GM18508 (cell line): ENCODE measurements at regions not wholly inside any gene's neighbourhood (a gene's known extent, or its start where the extent isn't known, plus 50 kb on each side); places are given as distances from the start of the nearest gene placed in this dataset.
A peak's percentile ranks its signal among the peaks of the same experiment; 100 is the strongest.
"Not testable (repeated sequence)": the region's sequence is repeated elsewhere in the genome, so short reads cannot be mapped to it uniquely, and the experiment has no call there.

Experiments
- ATAC-seq: cut with Tn5 transposase; IDR thresholded peaks from one replicate; pipeline ENCODE4 v1.9.1; 2021; ENCODE audit warnings: moderate number of reproducible peaks; ENCODE audit not compliant: insufficient read depth, unreplicated experiment

GRCh38 chr6:167208819-167209576, 51.2 kb upstream of the GPR31 start:
- ATAC-seq = no peak

GRCh38 chr6:167209577-167209975, 51.8 kb upstream of the GPR31 start:
- ATAC-seq = no peak

DNA sequence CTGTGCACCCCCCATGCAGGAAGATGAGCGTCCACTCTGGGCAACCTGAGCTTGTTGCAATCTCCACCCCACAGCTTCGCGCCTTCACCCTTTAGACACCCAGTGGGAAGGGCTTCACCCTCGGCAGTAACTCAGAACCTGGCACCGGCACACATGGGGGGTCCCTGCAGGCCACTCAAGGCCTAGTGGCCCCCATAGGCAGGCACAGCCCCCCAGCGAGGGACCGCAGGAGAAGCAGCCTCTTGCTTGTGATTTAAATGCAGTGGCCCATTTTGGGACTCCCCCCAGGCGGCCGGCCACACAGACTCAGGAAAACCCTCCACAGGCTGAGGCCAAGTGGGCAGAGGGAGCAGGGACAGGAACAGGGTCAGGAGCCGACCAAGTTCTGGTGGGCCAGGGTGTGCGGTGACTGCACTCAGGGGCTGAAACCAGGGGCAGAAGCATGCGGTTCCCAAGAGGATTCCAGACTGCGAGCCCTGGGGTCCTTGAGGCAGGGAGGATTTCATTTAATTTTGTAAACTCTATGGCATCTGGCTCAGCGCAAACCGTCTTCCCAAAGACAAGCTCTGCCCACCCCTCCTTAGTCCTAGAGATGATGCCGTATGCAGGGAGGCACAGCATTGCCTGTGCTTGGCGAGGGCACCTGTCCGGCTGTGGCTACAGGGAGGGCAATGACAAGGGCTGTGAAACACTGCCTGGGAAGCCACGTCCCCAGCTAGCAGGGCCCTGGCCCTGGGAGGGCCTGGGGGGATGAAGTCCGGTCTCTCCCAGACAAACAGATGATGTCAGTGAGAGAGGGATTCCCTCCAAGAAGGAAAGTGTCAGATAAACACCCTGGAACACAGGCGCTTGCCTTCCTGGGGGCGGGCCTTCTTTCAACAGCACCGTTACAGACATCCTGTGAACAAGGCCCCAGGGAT, 52.9 kb upstream of the GPR31 start:
- no peak for ATAC-seq

DNA sequence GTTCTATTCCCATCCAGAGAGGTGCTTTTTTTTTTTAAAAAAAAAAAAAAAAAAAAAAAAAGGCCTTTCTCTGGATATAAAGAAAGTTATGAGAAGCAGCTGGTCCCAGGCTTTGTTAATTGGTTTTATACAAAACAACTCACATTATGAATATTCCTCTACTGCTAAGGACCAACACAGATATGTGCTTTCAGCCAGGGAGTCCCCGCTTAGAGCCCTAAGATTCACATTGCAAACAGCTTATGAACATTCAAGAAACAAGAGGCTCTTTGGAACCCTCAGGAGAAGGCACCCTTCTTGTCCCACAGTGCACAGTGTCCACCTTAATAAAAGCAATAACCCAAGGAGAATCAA, 53.5 kb upstream of the GPR31 start:
- ATAC-seq = no peak

GRCh38 chr6:167211881-167212712, 54.3 kb upstream of the GPR31 start:
- no peak for ATAC-seq

DNA sequence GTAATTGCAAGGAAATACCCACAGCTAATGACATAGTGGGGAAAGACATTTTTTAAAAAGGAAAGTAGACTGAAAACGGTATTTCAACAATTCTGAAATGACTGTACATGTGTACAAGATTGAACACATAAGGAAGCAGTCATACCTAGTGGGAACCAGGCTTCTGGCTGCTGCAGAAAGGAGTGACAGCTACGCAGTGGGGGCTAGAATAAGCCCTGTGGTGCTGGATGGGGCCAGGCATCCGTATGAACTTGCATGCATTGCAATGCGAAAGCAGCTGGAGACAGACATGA, 54.9 kb upstream of the GPR31 start:
- peak; percentile 71 for ATAC-seq

DNA sequence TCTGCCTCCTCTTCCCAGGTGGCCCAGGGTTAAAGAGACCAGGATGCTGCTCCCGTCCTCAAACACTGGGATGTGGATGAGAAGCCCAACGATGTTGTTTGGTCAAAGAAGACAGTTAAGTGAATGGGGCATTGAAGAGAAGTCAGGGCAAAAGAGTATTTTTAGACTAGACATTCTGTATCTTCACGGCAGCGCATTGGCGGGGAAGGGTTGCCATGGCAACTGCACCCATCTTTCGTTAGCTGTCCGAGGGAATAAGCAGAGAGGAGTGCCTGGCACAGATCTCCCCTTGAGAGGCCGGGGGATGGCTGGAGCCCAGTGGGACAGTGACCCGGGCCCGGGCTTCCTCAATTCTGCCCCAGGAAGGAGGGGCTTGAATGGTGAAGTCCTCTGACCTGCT, 56.4 kb upstream of the GPR31 start:
- no peak for ATAC-seq

DNA sequence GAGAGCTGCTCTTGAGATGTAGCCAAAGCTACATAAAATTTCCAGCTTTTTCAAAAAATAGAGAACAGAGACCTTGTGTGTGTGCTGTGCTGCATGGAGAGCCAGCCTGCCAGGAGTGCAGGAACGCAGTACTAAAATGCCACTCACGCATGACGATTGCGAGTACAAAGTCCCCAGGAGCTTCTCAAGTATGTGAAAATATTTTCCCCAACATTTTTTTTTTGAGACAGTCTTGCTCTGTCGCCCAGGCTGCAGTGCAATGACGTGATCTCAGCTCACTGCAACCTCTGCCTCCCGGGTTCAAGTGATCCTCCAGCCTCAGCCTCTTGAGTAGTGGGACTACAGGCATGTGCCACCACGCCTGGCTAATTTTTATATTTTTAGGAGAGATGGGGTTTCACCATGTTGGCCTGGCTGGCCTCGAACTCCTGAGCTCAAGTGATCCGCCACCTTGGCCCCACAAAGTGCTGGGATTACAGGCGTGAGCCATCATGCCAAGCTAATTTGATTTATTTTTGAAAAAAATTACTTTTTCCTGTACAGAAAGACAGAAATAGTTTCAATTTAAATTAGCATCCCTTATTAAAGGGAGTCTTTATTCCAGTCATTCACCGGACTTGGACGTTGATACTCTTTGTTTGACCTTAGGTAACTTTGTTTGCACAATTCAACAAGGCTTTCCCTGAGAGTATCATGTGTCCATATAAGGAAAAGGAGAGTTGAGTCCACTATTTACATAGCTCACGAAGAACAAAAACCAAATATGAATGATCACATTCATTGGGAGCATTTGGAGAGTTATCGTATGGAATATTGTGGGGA, 57.9 kb upstream of the GPR31 start:
- ATAC-seq = not testable (repeated sequence)

- ATAC-seq = not testable (repeated sequence)
Observed at GRCh38 chr6:167216390-167217050, 58.7 kb upstream of the GPR31 start.

DNA sequence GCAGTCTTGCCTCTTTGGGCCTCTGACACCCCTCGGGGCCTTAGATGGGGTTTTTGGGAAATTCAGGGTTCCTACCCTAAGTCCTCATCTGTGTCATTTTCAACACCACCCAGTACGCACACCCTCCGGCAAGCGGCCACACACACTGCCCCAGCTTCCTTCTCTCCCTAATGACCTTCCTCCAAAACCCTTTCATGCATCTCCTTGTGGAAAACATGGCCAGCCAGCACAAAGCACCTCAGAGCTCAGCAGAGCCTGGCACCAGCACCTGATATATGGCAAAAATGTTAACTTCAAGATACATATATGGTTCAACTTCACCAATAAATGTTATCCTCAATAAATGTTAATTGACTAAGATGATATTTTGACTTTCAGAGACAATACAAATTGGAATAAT, 59.3 kb upstream of the GPR31 start:
- ATAC-seq = not testable (repeated sequence)

- ATAC-seq = not testable (repeated sequence)
Observed at GRCh38 chr6:167217951-167218759, 60.4 kb upstream of the GPR31 start.

- ATAC-seq = not testable (repeated sequence)
Observed at GRCh38 chr6:167219079-167219478, 61.3 kb upstream of the GPR31 start.

DNA sequence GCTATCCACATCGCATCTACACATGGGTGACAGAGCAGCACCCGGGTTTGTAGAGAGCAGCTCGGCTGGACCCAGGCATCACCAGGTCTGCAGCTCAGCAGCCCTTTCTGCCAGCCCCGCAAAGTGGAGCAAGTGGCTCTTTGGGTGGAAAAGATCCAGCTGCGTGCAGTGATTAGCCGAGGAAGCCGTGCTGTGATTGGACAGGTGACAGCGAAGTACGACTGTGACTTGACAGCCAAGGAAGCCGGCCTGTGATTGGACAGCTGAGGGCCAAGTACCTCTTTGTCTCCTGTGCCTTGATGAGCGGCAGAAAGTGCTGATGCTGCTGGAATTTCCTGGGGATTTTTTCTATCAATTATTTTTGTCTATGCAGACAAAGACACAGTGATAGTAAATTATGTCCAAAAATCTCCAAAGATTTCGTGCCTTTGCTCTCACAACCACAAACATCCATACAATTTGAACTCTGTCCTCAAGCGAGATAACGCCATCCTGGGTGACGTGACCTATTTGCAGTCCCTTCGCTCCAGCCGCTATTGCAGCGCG, 62.3 kb upstream of the GPR31 start:
- ATAC-seq = no peak

DNA sequence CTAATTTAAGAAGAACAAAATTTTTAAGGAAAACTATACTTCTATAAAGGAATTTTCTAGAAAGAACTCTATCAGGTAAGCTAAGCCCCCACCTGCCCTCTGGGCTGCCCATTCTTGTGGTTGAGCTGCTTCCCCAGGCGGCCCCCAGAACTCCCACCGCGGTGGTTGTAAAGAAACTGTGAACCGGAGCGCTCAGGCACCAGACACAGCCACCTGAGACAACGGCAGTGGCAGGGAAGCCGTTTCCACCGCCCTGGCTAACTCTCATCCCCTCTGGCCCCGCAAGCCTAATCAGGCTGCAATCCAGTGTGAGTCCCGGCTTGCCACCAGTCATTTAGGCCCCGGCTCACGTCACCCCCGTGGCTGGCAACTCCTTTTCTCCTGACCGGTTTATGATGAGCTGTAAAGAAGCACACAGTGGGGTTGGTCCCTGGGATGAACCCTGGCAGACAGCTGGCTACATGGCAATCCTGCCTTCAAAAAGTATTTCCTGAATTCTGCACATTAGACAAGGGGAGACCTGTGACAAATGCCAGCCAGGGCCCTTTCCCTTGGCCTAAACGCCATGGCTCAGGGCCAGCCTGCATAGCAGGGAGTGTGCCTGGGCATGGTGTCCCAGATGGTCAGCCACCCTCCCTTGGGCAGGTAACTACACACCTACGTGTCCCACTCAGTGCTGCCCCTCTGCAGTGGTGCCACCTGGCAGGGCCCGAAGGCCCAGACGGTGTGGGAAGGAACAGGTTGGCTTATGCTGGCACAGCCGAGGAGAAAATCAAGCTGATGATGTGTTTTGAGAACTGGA, 63.8 kb upstream of the GPR31 start:
- no peak for ATAC-seq

DNA sequence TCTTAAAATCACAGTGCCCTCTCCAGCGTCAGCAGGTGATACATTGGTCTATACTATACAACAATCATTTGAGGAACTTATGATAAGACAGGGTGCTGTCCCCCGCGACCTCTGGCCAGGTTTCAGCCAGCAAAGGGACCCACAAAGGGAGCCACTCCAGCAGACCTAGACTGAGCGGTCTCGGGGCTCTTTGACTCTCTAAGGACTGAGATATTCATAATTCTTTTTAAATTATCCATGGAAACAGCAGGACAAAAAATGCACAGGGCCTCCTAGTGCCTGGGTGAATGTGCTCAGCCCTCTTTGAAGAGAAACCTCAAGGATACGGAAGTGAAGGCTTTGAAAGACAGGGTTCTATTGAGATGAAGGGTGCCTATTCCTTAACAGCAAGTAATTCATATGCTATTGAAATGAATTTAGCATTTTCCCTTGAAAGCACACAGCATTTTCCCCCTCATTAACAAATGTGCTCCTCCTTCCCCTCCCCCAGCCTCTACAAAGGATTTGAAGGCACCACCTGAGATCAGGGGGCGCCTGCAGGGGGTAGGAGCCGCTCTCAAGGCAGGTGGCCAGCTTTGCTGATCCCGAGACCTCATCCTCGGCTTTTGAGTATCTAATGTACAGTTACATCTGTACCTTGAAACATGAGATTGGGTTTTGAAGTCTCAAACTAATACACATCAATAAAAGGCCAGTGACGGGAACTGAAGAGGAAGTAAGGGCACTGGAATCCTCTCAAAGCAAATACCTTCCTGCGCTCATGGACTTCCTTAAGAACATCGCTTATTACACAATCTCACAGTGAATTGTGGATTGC, 65.3 kb upstream of the UNC93A start:
- ATAC-seq = not testable (repeated sequence)

DNA sequence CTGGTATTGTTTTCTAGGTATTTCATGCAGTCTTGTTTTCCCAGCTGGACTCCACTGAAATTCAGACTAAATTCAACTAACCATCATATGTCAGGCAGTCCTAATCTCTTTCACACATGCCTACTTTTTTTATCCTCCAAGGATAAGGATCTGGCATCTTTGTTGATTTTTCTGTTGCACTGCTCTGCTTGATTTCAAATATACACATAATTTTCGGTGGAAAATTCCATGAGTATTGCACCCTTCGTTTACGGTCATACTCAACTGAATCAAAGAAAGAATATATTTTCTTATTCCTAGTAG, 64.8 kb upstream of the UNC93A start:
- ATAC-seq = no peak

DNA sequence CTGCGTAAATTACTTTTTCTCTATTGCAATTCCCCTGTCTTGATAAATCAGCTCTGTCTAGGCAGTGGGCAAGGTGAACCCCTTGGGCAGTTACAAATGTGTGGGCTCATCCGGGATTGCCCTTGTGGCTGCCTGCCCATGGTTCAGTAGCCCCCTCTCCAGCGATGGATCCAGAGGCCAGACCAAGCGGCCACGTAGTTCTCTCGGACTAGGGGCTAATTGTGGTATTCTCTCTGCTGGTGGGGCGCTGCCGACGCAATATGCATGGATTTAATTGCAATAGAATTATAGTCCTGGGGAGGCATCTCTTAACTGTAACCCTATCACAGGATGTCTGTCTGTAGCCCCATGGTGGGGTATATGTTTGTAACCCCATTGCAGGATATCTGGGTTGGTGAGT, 64.3 kb upstream of the UNC93A start:
- no peak for ATAC-seq
